ENCODE measurements at regions not wholly inside any gene's neighbourhood (a gene's known extent, or its start where the extent isn't known, plus 50 kb on each side); places are given as distances from the start of the nearest gene placed in this dataset.
"Not testable (repeated sequence)": the region's sequence is repeated elsewhere in the genome, so short reads cannot be mapped to it uniquely, and the experiment has no call there.

- no peak for DNase-seq (ENCODE audit: low spot score)
Measured at GRCh38 chr7:136122026-136122425, 144.9 kb upstream of the MTPN start.

GRCh38 chr7:136117539-136117938 lies 140.4 kb upstream of the MTPN start:
- DNase-seq (ENCODE audit: low spot score): no peak

- no peak for DNase-seq (ENCODE audit: low spot score)
Measured at GRCh38 chr7:136116186-136116585, 139.0 kb upstream of the MTPN start.

GRCh38 chr7:136114966-136115762 lies 138.0 kb upstream of the MTPN start:
- peak; percentile 25 for DNase-seq (ENCODE audit: low spot score)

- DNase-seq (ENCODE audit: low spot score): not testable (repeated sequence)
Measured at GRCh38 chr7:136114467-136114866, 137.3 kb upstream of the MTPN start.

- DNase-seq (ENCODE audit: low spot score): not testable (repeated sequence)
Measured at GRCh38 chr7:136109037-136109436, 131.9 kb upstream of the MTPN start.

- DNase-seq (ENCODE audit: low spot score): no peak
Measured at GRCh38 chr7:136105191-136105590, 128.0 kb upstream of the MTPN start.

- peak; percentile 70 for DNase-seq (ENCODE audit: low spot score)
Measured at GRCh38 chr7:136104269-136104603, 127.1 kb upstream of the MTPN start.

GRCh38 chr7:136103545-136104268 lies 126.5 kb upstream of the MTPN start:
- DNase-seq (ENCODE audit: low spot score): no peak

GRCh38 chr7:136102881-136103280 lies 125.7 kb upstream of the MTPN start:
- DNase-seq (ENCODE audit: low spot score): no peak

- DNase-seq (ENCODE audit: low spot score): not testable (repeated sequence)
Measured at GRCh38 chr7:136092714-136093113, 115.6 kb upstream of the MTPN start.

- no peak for DNase-seq (ENCODE audit: low spot score)
Measured at GRCh38 chr7:136087881-136088280, 110.7 kb upstream of the MTPN start.

- DNase-seq (ENCODE audit: low spot score): peak; percentile 88
Measured at GRCh38 chr7:136086712-136087111, 109.6 kb upstream of the MTPN start.

GRCh38 chr7:136079934-136080333 lies 102.8 kb upstream of the MTPN start:
- DNase-seq (ENCODE audit: low spot score): no peak

GRCh38 chr7:136079478-136079892 lies 102.3 kb upstream of the MTPN start:
- no peak for DNase-seq (ENCODE audit: low spot score)

- no peak for DNase-seq (ENCODE audit: low spot score)
Measured at GRCh38 chr7:136079066-136079465, 101.9 kb upstream of the MTPN start.

- no peak for DNase-seq (ENCODE audit: low spot score)
Measured at GRCh38 chr7:136078630-136079029, 101.5 kb upstream of the MTPN start.

- no peak for DNase-seq (ENCODE audit: low spot score)
Measured at GRCh38 chr7:136076954-136077353, 99.8 kb upstream of the MTPN start.

GRCh38 chr7:136074843-136075242 lies 97.7 kb upstream of the MTPN start:
- no peak for DNase-seq (ENCODE audit: low spot score)

GRCh38 chr7:136072447-136072846 lies 95.3 kb upstream of the MTPN start:
- no peak for DNase-seq (ENCODE audit: low spot score)

- DNase-seq (ENCODE audit: low spot score): no peak
Measured at GRCh38 chr7:136070736-136071505, 93.8 kb upstream of the MTPN start.

GRCh38 chr7:136069840-136070529 lies 92.8 kb upstream of the MTPN start:
- no peak for DNase-seq (ENCODE audit: low spot score)

Measured in RKO (cell line).